ENCODE measurements at regions not wholly inside any gene's neighbourhood (a gene's known extent, or its start where the extent isn't known, plus 50 kb on each side); places are given as distances from the start of the nearest gene placed in this dataset.

GRCh38 chr9:87096506-87096905 lies 149.2 kb upstream of the GAS1 start:
- H3K36me3 ChIP-seq (ENCODE audit: low read depth, missing control alignments), result no peaks in the 10 kb centered on the region
- intact Hi-C loops (cut with DNase I; ENCODE audit: low total_unique reads), result no loop called here
- H3K9me3 ChIP-seq, result no peaks in the 10 kb centered on the region
- H3K4me3 ChIP-seq, result no peak overlapping the region
- no peaks in the 10 kb centered on the region for H3K27me3 ChIP-seq
- WGBS, 2 donors, result 87 to 97% methylated on average over 2 of the region's 2 CpGs
- TF ChIP-seq CTCF (IDR thresholded peaks at IDR 0.05), result no peak
- TF ChIP-seq POLR2A (IDR thresholded peaks at IDR 0.05), result no peak
- no peaks in the 10 kb centered on the region for H3K4me1 ChIP-seq
- DNase-seq, result no peak
- H3K27ac ChIP-seq, result no peak overlapping the region

- no peaks in the 10 kb centered on the region for H3K36me3 ChIP-seq (ENCODE audit: low read depth, missing control alignments)
- no peaks in the 10 kb centered on the region for H3K4me1 ChIP-seq
- TF ChIP-seq CTCF (IDR thresholded peaks at IDR 0.05), result no peak
- no peak for TF ChIP-seq POLR2A (IDR thresholded peaks at IDR 0.05)
- H3K27me3 ChIP-seq, result no peaks in the 10 kb centered on the region
- no peak for DNase-seq
- intact Hi-C loops (cut with DNase I; ENCODE audit: low total_unique reads), result no loop called here
- H3K27ac ChIP-seq, result no peak overlapping the region
- WGBS, 2 donors, result 89 to 98% methylated on average over 3 of the region's 3 CpGs
- H3K4me3 ChIP-seq, result no peak overlapping the region
- H3K9me3 ChIP-seq, result no peaks in the 10 kb centered on the region
Observed at GRCh38 chr9:87097238-87097637, 149.9 kb upstream of the GAS1 start.

GRCh38 chr9:87099407-87099806 lies 152.1 kb upstream of the GAS1 start:
- H3K4me3 ChIP-seq, result no peak overlapping the region
- 50 to 63% methylated on average over 1 of the region's 1 CpG for WGBS, 2 donors
- TF ChIP-seq CTCF (IDR thresholded peaks at IDR 0.05) (no peak), POLR2A (IDR thresholded peaks at IDR 0.05) (no peak)
- H3K36me3 ChIP-seq (ENCODE audit: low read depth, missing control alignments), result no peaks in the 10 kb centered on the region
- H3K9me3 ChIP-seq, result no peaks in the 10 kb centered on the region
- intact Hi-C loops (cut with DNase I; ENCODE audit: low total_unique reads), result no loop called here
- DNase-seq, result no peak
- no peaks in the 10 kb centered on the region for H3K4me1 ChIP-seq
- H3K27me3 ChIP-seq, result no peaks in the 10 kb centered on the region
- no peak overlapping the region for H3K27ac ChIP-seq

- no peaks in the 10 kb centered on the region for H3K9me3 ChIP-seq
- no peak overlapping the region for H3K27ac ChIP-seq
- WGBS, 2 donors, result 27 to 42% methylated on average over 1 of the region's 1 CpG
- intact Hi-C loops (cut with DNase I; ENCODE audit: low total_unique reads), result no loop called here
- TF ChIP-seq CTCF (IDR thresholded peaks at IDR 0.05) (no peak), POLR2A (IDR thresholded peaks at IDR 0.05) (no peak)
- no peaks in the 10 kb centered on the region for H3K27me3 ChIP-seq
- DNase-seq, result no peak
- no peak overlapping the region for H3K4me3 ChIP-seq
- no peaks in the 10 kb centered on the region for H3K36me3 ChIP-seq (ENCODE audit: low read depth, missing control alignments)
- no peaks in the 10 kb centered on the region for H3K4me1 ChIP-seq
Observed at GRCh38 chr9:87100001-87100400, 152.7 kb upstream of the GAS1 start.

GRCh38 chr9:87102126-87102525 lies 154.8 kb upstream of the GAS1 start:
- Histone ChIP-seq H3K36me3 (ENCODE audit: low read depth, missing control alignments) (no peaks in the 10 kb centered on the region), H3K4me3 (no peak overlapping the region), H3K27me3 (no peaks in the 10 kb centered on the region), H3K27ac (no peak overlapping the region), H3K9me3 (no peaks in the 10 kb centered on the region), H3K4me1 (no peaks in the 10 kb centered on the region)
- intact Hi-C loops (cut with DNase I; ENCODE audit: low total_unique reads), result no loop called here
- no peak for DNase-seq
- TF ChIP-seq POLR2A (IDR thresholded peaks at IDR 0.05) (no peak), CTCF (IDR thresholded peaks at IDR 0.05) (no peak)
- WGBS, 2 donors, result 87 to 94% methylated on average over 4 of the region's 4 CpGs

All from testis (tissue), 2 donors.